Stimulated activated CD4-positive, alpha-beta T cell treated with anti-CD3 and anti-CD28 coated beads, Interleukin-2, amount 100 ng/mL, for 4 hours (primary cell): ENCODE measurements at regions not wholly inside any gene's neighbourhood (a gene's known extent, or its start where the extent isn't known, plus 50 kb on each side); places are given as distances from the start of the nearest gene placed in this dataset.

ENCODE experiments used
- DNase-seq: peaks from one replicate; pipeline ENCODE4 v3.0.0-alpha.2; 2020; ENCODE audit warnings: low read depth

DNA sequence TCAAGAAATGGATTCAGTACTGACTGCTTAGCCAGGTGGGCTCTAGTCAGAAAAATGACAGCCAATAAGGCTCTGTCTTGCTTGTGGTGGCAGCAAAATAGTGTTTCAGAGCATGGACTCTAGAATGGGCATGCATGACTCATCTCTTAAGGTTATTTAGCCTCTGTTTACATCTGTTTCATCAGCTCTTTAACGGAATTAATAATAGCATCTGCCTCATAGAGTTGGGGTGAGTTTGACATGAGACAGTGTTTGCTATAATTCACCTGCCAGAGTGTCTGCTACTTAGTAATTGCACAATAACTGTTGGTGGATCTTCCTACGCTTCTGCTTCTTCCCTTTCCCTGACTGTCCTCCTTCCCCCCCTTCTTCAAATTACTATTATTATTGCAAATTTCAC, 350.4 kb upstream of the SEMA6D start:
- no peak for DNase-seq

DNA sequence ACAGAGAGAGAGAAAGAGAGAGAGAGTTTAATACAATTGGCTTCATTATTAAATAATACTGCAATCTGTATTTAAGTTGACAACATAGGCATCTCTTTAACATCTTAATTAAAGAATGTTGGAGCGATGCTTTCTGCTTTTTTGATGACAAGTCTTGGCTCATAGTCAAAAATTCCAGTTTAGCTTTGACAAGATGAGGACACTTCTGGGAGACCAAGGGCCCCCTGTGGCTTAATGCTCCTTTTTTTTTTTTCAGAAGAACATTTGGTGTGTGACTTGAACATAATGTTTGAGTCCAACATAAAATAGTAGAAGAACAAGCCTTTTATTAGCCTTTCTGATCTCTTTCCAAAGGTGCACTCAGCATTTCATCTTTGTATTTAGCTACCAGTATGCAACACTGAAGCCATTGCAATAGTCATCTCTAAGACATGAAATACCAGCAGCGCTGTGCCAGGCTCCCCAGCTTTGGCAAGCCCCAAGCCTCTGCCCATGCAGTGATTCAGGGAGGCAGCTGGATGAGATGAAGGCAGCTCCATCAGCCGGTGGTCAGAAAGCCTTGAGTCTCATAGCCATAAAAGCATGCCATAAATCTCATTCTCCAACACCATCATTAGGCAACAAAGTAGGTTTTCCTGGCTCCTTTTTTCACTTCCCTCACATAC, 349.4 kb upstream of the SEMA6D start:
- no peak for DNase-seq

DNA sequence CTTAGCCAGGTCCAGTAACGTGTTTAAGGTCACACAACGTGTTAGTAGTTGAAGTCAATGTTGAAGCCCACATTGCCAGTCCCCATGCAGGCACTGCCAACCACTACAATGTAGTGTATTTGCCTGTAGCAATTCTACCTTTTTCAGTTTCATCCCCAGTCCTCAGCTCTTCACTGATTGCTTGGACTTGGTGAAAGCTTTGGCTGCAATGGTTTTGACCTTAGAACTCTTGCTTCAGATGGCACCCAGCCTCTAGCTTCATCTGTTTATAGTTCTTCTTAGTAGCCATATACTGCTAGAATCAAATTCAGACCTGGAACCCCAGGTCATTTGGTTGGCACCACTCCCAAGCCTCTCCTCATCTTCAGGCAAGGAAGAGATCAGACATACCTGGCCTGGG, 345.4 kb upstream of the SEMA6D start:
- no peak for DNase-seq

DNA sequence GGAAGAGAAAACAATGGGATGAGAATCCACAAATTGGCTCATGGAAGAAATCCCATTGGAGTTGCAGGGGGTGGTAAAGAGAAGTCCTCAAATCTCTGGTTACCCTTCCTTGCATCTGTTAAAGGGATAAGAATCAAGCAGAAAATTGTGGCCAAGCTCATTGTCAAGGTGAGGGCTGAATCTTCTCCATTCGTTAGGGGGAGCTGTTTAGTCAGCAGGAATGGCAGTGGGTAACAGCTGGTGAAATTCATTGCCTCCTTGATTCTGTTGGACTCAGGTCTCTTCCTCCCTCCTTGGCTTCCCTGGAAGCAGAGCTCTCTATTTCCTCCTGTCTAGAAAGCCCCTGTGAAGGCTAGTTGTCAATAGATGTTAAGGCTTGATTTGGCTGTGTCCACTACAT, 343.1 kb upstream of the SEMA6D start:
- DNase-seq: no peak

DNA sequence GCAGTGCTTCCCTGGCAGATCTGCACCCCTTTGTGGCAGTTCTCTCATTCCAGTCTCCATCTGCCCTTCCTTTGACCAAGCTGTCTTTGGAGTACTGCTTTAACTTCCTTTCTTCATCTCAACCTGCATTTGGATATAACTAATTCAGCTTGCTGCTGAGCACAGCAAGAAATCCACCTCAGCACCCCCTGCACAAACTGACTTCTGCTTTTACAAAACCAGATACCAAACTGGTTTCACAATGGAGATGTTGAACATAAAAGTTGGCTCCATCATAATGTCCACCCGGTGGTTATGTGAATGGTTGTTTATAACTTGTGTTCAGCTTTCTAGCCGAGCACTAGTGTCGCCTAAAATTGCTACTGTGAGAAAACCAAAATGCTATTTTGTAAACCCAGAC, 341.1 kb upstream of the SEMA6D start:
- no peak for DNase-seq

DNA sequence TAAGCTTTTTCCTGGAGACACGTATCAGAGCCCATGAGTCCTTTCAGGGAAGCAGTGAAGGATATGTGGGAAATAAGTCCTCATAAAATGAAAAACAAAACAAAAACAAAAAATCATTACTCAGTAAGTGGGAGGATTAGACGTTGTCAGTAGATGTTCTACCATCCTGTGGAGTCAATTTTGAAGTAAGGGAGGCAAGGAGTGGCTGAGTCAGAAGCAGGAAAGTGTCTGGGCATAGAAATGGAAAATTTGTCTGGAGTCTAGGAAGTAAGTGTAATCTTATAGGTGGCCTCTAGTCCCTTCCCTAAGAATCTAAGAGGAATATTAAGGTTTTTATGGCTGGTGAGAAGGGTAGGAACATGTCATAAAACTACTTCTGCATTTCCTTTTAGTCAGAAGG, 339.8 kb upstream of the SEMA6D start:
- DNase-seq: no peak

DNA sequence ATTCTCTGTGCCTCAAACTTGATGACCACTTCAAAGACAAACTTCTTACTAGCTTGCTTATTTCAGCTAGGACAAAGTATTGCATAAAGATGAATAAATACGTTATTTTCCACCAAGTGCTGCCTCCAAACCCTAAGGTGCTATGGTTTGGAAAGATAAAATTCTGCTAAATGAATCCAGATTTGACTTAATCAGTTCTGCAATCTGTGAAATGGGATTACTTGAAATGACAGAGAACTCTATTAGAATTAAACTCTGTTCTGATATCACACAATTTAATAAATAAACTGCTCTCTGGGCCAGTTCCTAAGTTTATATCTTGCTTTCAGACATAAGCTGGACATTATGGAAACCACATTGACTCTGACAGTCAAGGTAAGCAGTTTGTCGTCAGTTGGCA, 338.8 kb upstream of the SEMA6D start:
- DNase-seq: no peak

DNA sequence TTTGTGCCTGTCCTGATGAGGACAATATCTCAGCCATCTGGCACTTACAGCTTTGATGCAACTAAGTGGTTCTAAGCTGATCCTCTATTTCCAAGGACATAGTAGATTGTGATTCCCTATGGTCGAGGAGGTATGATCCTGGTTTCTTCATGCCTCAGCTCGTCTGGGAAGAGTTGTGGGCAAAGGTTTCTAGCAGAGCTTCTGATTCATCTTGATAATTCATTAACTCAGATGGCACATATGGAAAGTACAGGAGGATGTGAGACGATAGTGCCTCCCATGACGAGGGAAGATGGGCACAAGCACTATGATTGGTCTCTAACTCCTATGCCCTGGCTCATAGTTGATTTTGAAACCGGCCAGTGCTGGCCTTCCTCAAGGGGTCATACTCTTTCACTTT, 334.2 kb upstream of the SEMA6D start:
- no peak for DNase-seq

DNA sequence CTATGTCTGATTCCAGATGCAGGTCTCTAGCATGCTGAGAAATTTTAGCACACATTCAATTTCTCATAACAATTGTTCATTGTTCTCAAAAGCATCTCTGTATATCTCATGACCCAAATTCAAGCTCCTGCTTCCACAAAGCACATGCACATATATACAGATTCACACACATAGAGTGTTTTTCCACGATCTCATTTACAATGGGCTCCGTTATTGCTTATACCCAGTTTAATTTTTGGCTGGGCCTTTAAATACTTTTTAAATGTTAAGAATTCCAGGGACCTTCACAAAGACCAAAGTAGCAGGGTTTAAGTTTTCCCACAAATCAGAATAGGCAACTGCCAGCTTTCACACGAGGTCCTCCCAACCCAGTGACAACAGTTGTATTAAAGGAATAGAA, 333.5 kb upstream of the SEMA6D start:
- no peak for DNase-seq

DNA sequence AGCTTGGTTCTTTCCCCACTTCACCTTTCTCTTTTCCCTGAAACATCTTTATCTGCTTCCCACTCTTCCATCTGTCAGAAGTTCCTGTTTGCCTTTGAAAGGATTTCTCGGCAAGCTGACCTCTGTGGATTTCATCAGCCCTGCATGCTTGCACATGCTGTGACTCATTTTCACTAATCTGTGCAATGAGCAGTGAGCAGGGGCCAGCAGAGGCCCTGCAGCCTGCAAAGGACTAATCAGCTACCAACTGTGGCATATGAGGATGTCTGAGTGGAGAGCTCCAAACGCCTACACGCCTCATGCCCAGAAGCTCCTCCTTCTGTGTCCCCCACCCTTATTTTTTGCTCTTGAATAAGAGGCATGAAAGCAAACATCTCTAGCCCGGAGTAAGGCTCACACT, 333.0 kb upstream of the SEMA6D start:
- DNase-seq: no peak

DNA sequence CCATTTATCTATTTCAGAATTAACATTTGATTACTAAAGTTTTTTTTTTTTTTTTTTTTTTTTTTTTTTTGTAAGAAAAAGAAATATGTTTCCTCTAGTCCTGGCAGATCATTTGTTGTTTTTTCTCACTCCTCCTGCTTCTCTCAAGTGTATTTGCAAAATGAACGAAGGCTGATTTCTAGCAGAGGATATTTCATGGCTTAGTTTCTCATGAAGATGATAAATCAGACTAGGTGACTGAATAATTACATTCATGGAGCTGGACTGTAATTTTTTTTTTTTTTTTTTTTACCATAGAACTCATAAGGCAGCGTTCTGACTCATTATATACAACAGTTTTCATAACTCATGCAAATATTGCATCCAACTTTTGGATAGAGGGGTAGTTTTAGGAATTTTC, 332.5 kb upstream of the SEMA6D start:
- no peak for DNase-seq

DNA sequence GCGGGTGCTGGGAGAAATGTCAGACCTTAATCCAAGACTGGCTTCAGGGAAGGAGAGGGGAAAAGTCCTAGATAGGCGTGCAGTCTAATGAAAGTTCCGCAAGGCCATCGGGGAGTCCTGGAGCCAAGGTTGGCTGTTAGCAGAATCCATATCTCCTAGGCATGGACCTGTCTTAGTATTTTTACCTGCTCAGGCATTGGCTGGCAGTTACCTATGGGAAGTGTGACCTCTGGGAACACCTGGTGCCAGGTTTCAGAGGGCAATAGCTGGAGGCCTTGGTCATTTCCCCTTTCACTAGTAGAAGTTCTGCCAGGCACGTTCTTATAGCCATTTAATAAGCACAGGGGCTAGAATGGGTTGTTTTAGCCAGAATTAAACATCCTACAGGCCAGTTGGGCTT, 330.8 kb upstream of the SEMA6D start:
- DNase-seq: no peak

DNA sequence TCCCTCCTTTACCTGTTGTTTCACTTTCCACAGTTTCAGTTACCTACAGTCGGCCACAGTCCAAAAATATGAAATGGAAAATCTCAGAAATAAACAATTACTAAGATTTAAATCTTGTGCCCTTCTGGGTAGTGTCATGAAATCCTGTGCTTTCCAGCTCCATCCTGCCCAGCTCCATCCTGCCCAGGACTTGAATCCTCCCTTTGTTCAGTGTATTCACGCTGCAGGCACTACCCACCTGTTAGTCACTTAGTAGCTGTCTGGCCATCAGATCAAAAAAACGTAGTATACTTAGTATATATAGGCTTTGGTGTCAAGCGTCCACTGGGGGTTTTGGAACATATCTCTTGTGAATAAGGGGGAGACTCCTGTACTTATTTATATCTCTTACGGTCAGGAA, 329.0 kb upstream of the SEMA6D start:
- no peak for DNase-seq

DNA sequence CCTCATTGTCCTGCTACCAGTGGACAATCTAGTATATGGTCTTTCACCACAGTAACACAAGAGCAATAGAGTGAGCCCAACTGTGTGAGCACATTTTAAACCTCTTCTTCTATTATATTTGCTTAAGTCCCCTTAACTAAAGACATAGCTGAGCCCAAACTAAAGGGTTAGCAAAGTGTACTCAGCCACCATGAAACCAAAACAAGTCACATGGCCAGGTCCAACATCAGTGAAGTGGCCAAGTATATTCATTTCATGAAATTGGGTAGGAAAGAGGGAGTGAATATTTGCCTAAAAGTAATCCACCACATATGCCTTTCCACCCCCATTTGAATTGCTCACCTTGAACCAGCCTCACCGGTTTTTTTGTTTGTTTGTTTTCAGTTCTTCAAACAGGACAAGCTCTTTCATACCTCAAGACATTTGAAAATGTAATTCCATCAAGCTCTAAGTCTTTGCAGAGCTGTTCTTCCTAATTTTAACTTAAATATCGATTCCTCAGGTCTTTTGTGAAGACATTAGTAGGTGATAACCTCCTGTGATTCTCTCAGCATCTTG, 327.0 kb upstream of the SEMA6D start:
- no peak for DNase-seq

DNA sequence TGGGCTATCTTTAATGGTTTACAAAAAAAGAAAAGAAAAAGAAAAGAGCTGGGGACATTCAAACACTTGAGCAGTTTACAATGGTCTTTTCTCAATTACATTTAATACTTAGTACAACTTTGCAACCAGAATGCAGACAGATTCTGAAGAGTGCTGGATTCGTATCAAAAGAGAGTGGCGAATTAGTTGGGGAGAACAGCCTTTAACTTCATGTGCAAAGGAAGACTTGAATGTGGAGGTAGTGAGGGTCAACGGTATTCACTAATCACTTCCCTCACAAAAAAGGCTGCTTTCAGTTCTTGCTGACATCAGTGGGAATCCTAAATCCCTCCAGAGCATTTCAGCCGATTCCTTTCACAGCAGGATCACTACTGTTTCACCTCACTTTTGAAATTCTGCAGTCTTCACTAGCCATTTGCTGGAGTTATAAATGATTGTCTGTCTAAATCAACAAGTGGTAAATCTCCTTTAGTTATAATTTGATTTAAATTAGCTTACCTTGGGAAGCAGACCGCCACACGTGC, 323.0 kb upstream of the SEMA6D start:
- DNase-seq: no peak

DNA sequence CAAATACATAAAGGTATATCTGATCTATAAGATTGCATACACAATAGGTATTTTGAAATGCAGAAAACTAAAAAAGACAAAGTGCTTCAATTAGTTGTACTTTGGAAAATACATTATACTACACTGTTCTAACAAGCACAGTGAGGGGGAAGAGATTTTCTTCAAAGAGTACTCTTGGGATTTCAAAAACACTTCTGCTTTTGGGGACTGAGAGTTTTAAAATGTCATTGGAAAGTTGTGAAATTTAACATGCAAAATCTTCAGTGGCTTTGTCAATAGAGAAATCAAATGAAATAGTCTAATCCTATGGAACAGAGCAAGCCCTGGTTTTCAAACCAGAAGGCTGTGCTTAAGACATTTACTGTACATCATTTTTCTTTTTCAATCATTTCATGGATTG, 322.2 kb upstream of the SEMA6D start:
- DNase-seq: no peak

DNA sequence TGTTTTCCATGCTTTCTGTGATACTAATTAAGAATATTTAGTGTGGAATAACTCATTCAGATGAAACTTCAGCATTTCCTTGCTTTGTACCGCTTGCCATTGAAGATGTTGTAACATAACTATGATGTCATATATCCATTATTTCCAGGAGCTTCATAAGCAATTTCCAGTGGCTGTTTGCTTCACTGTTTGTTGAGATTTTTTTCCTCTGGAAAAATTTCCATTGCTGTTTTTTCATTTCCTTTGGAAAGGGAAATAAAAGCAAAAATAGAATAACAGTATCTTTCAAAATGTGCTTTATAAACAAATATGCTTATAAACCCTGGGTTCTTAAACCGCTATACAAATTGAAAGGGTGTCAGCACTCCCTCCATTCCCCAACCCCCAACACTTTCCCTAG, 319.6 kb upstream of the SEMA6D start:
- no peak for DNase-seq

DNA sequence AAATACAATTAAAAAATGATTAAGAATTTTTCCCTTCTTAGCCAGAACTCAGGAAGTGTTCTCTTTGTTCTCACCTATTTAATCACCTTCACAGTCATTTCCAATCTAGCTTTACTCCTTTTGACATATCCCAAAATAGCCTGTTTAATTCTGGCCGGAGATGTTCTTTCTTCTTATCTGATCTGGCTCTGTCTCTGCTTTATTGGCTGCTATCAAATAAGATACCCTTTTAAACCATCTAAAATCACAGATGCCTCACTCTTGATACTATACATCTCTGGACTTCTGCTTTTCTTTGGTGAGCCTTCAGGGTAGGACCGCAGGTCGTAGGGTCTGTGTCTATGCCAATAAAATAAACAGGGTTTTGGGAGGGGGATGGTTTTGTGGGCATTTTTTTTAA, 319.2 kb upstream of the SEMA6D start:
- no peak for DNase-seq

DNA sequence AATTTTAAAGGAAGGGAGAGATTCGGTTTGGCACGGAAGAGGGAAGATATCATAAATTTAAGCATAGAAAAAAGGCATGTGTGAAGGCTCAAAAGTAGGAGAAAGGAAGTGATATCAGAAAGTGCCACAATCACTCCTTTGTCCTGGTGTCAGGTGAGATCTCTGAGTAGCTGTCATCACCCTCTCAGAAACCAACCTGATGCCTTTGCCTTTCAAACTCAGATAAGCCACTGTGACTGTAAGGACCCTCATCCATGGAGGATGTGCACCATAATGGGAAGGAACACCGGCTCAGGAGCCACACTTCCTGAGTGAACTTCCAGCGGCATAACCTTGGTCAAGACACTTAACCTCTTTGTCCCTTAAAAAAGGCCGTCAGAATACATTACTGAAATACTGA, 318.7 kb upstream of the SEMA6D start:
- no peak for DNase-seq

DNA sequence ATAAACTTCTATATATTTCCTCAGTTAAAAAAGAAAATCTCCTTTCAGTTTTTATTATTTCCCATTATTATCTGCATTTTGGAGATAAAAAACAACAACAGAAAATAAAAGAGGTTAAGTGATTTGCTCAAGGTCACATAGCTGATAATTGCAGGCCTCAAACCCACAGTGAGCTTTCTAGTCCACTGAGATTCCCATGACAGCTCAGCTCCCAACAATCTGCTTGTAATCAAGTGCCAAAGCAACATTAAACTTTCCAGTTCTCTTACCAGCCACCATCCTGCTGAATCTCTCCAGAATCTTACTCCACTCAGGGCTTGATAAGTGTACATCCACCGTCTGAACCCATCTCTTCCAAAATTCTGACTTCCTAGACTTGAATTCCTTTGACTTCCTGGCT, 318.2 kb upstream of the SEMA6D start:
- no peak for DNase-seq

DNA sequence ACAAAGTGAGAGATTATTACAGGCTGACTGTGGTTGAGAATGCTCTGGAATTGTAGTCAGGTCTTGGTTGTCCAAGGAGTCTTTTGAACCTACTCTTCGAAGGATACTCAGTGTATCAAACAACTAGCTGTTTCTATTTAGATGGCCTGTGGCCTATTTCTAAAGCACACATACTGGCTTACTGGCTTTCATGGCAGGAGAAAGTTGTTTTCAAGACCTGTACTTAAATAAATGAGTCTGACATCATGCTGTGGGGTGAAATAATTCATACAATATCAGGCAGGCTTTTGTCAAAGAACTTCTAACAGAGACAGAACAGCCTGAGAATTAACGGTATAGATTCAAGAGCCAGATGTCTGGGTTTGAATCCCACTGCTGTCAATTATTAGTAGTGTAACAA, 316.7 kb upstream of the SEMA6D start:
- no peak for DNase-seq

DNA sequence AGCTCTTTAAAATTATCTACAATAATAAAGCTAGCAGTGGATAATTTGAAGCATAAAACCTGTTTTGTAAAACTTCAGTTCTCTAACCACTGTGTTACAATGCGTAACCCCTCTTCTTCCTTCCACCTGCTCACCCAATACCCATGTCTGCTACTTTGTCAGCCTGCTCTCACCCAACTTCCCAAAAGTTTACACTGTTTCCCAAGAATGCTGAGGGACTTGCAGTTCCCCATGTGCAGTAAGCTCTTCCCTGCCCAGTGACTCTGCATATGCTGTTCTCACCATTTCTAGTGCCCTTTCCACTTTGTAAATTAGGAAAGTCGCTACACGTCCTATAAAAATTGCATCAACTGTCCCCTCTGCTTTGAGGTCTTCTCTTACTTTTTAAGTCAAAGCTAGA, 315.9 kb upstream of the SEMA6D start:
- DNase-seq: no peak

DNA sequence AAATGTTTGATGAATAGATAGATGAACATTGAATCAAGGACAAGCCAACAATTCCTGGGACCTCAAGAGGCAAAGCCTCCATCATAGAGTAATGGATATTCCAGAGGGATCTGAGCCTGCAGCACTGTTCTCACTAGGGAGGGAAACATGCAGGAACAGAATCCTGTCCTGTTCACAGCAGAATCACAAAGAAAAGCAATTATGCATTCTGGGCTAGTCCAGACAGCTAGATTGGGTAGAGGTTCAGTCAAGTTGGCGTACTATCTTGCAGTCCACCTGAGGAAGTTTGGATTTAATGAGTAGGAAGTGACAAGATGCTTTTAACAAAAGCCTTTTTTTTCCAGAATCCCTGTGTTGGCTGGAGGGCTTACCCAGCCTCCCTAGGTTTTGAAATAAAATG, 314.5 kb upstream of the SEMA6D start:
- no peak for DNase-seq

DNA sequence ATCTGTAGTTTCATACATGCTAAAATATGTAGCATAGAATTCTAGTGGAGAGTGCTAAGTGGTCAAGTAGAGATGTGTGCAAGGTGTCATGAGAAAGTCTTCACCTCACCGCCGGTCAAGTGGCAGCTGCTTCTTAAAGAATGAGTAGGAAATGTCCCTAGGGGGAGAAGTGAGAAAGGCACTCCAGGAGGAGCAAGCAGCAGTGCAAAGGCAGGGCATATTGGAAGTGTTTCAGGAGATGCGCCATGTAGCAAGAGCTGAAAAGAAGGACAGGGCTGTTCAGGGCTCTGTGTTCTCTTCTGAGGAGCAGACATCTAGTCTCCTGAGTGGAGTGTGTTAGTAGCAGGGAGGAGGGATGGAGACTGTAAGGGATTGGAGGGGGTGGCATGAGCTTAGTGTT, 312.4 kb upstream of the SEMA6D start:
- DNase-seq: no peak
